Suppressor macrophage treated with lipopolysaccharide for 1 hour (primary cell): ENCODE measurements at regions not wholly inside any gene's neighbourhood (a gene's known extent, or its start where the extent isn't known, plus 50 kb on each side); places are given as distances from the start of the nearest gene placed in this dataset.

Experiments used
- DNase-seq, 3 donors: peaks; one replicate each; pipeline ENCODE4 v3.0.0-alpha.2; 2020 to 2022

GRCh38 chr3:151992326-151993041, 119.0 kb downstream of the SUCNR1 start:
- no peak for DNase-seq

DNA sequence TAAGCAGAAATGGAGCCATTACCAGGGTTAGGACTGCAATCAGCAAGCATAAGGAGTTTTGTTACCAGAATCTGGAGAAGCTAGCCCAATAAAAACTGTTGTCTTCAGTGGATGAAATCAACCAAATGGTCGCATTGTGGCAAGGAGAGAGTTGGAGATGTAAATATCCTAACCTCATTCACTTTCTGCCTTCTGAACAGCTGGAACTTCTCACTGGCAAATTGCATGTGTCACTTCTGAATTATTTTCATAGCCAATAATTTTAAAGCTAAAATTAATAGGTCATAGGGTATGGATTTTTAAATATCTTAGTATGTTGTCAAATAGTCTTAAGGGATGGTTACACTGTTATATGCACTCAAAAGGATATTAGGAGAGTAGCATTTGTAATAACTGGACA, 121.6 kb downstream of the SUCNR1 start:
- DNase-seq: no peak

DNA sequence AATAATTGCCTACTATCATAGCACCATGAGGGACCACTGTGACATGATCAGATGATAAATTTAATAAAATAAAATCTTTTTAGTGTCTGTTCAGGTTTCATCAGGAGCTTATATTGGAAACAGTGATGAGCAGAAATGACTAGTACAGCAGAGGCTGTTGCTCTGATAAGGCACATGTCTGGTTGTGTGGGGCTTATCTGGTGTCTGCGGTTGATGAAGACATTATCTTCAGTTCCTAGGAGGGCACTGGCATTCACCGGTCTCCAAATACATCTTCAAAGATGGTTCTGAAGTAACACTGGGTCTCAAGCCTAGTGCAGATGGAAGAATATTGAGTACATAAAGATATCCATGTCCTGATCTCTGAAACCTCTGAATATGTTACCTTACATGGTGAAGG, 125.3 kb downstream of the SUCNR1 start:
- no peak for DNase-seq

GRCh38 chr3:151999936-152000335, 126.5 kb downstream of the SUCNR1 start:
- no peak for DNase-seq

- DNase-seq: no peak
Observed at GRCh38 chr3:152011812-152012735, 138.6 kb downstream of the SUCNR1 start.

- DNase-seq: no peak
Observed at GRCh38 chr3:152019508-152019907, 146.1 kb downstream of the SUCNR1 start.

DNA sequence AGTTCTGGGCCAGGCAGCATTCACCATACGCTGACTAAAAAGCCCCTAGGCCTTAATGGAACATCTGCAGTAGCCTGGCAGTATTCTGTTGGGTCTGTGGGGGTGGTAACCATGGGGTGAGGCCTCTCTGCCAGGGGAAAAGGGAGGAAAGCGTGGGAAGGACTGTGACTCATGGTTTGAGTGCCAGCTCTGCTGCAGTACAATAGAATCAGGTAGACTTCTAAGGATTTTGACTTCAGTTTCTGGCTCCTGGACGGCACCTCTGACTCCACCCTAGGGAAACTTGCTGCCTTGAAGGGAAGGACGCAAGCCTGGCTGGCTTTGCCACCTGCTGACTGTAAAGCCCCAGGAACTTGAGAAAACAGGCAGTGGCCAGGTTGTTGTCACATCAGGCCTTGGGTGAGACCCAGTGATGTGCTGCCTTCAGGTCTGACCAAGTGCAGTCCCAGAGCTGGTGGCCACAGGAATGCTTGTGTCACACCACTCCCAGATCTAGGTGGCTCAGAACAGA, 148.6 kb downstream of the SUCNR1 start:
- DNase-seq: peak; percentile 64 to 76 (median 74)

GRCh38 chr3:152026033-152026556, 152.7 kb downstream of the SUCNR1 start:
- peak; percentile 22 to 77 (median 62) for DNase-seq

- no peak for DNase-seq
Observed at GRCh38 chr3:152030320-152030719, 156.9 kb downstream of the SUCNR1 start.

- no peak for DNase-seq
Observed at GRCh38 chr3:152031321-152031720, 157.9 kb downstream of the SUCNR1 start.

GRCh38 chr3:152037297-152037696, 163.9 kb downstream of the SUCNR1 start:
- DNase-seq: no peak

- DNase-seq: no peak
Observed at GRCh38 chr3:152037953-152038352, 164.5 kb downstream of the SUCNR1 start.

DNA sequence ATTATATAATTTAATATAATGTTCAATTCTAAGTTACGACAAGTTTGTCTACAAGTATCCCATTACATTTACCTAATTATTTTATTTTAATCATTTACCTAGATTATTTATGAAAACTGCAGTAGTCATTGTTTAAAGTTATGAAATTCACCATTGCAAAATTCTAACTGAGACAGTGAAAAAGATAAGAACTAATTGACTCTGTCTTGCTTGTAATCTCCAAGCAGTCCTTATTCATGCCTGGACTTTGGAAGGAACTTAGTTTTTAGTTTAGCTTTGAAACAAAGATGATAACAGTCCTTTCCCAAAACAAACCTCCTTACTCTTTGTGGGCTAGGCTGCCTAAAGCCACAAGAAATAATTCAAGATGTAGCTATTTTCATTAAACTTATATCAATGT, 165.0 kb downstream of the SUCNR1 start:
- no peak for DNase-seq

DNA sequence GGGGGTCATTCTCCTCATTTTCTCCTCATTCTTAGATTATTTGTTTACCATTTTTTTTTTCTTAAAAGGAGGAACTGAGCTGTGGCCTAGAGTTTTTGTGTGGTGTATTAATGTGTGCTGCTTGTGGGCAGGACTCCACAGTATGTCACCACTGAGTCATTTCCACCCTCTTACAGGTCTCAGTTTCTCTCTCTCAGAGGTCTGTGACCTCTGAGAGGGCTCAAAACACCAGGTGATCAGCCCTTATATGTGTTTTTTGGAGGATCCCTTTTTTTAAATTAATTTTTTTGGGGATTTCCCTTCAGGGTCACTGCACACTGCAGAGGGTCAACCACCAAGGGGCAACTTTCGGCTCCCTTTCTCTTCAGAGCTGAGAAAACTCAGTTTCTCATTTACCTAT, 166.4 kb downstream of the SUCNR1 start:
- peak in 1 of 3 donors; percentile 25 for DNase-seq

GRCh38 chr3:152040319-152040718, 166.9 kb downstream of the SUCNR1 start:
- DNase-seq: no peak

DNA sequence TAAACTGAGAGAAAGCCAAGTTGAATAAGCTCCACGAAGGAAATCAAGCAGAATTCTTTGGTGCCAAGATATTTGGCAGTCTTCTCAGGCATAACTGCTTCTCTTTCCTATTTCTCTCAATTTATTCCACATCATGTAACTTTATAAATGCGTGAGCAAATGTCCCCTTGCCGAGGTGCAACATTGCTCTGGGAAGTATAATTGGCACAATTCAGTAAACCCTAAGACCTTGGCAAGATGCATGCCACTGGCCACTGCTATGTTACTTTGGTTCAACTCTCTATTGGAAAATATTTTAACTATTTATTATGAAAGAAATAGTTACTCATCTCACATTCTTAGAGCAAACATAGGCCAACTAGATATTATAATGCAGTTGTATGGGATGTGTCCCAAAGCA, 170.2 kb downstream of the SUCNR1 start:
- no peak for DNase-seq

DNA sequence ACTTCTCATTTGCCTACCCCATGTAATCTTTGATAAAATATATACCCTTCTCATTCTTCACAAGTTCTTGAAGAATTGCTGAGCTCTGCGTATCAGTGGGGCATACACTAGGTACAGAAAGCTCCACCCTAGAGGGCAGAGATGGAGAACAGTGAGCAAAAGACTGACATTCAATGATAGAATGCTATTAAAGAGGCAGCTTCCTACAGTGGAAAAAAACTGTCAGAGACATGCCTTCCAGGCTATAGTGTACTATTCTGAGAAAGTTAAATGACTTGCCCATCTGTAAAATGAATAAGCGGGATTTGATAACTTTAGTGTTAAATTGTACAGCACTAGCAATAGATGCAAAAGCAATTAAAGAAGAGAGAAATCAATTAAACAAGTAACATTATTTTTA, 172.8 kb downstream of the SUCNR1 start:
- DNase-seq: no peak

DNA sequence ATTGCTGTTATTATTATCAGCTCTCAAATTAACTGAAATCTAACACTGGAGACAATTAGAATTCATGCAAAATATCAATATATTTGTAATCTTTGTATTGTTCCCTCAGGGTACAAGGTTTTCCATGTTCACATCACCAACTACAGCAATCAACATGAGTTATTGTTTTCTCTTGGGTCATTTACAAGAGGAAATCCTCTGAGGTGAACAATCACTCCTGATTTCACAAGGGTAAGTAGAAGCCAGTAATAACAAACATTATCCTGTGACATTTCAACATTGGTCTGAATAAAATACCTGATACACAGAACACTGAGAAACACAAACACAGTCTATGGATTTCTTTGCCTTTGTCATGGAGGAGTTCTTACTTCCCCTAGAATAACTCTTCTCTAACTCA, 174.0 kb downstream of the SUCNR1 start:
- DNase-seq: no peak

- peak; percentile 17 to 58 (median 52) for DNase-seq
Observed at GRCh38 chr3:152048831-152049230, 175.4 kb downstream of the SUCNR1 start.

DNA sequence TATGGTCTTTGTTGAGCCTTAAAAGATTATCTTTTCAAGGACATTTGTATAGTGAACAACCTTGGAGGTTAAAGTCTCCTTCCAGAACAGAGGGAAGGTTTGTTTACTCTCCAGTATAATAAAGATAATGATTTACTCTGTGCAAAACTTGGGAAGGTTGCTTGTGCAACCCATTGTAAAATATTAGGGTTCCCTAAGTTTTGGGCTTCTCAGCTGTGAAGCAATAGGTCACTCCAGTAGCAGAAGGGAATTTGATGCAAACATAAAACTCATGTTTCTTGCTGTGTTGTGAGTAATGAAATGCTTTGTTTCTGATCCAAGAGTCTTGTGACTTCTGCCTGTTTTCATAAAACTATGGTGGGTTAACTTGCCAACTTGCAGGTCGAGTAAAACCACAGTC, 177.5 kb downstream of the SUCNR1 start:
- no peak for DNase-seq

- no peak for DNase-seq
Observed at GRCh38 chr3:152051501-152052404, 178.3 kb downstream of the SUCNR1 start.

DNA sequence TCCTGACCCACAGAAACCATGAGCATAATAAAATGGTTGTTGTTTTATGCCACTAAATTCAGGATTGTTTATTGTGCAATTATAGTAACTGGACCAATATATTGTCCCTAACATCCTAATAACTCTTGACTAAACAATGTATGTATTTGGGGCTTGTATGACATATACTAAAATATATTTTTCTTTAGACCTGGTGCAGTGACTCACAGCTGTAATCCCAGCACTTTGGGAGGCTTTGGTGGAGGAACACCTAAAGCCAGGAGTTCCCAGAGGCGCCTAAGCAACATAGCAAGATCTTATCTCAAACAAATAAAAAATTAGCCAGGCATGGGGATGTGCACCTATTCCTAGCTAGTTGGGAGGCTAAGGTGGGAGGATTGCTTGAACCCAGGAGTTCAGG, 180.4 kb downstream of the SUCNR1 start:
- no peak for DNase-seq

DNA sequence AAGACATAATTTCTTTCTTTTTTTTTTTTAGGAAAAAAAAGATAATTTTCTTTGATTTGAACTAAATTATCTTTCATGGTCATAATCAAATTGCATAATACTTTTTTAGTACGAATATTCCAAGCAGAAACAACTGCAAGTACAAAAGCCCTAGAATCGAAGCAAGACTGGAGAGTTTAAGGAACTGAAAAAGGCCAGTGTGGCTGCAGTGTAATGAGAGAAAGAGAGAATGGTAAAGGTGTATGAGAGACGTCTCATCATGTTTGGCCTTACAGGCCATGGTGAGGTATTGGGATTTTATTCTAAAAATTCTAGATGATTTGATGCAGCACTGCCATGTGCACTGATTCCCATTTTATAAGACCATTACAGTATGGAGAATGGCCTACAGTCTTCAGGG, 180.9 kb downstream of the SUCNR1 start:
- no peak for DNase-seq
